ENCODE measurements at regions not wholly inside any gene's neighbourhood (a gene's known extent, or its start where the extent isn't known, plus 50 kb on each side); places are given as distances from the start of the nearest gene placed in this dataset.

DNA sequence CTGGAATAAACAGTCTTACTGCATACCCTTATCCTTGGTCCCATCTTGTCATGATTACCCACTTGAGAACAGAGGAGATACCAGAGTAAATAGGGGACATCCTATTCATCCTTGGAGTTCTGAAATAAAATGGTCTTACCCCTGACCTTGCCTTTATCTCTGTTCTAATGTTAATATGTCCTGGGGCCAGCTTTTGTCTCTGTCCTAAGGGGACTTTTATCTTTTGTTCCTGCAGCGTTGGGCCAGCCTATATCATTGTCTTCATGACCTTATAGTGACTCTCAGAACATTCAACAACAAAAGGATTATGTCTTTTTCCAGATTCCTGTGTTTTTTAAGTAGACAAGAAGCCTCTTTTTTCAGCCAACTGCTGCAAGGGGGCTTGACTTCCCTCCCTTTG lies 1057.5 kb downstream of the LRFN5 start:
- Histone ChIP-seq H3K36me3 (ENCODE audit: control insufficient read depth in 2 of 2, insufficient read depth in 1 of 2, low read length in 2 of 2) (no peaks in the 10 kb centered on the region), H3K9me3 (ENCODE audit: control insufficient read depth, insufficient read depth, low read depth, low read length) (no peaks in the 10 kb centered on the region), H3K4me3 (ENCODE audit: low read depth, low read length) (no peak overlapping the region), H3K27ac (ENCODE audit: extremely low read depth, low read depth, low read length) (no peak overlapping the region), H3K4me1 (ENCODE audit: control insufficient read depth, insufficient read depth, low read length) (no peaks in the 10 kb centered on the region)
- ChIA-PET POLR2A (no interaction called here), CTCF (no interaction called here)
- TF ChIP-seq HOXA7 (CRISPR knock-in tag; IDR thresholded peaks at IDR 0.05; ENCODE audit: borderline replicate concordance), result no peak
- no peak for TF ChIP-seq ZNF23 (tag by site-specific recombination; IDR thresholded peaks at IDR 0.05; ENCODE audit: borderline replicate concordance)
- TF ChIP-seq, protein P1, sequence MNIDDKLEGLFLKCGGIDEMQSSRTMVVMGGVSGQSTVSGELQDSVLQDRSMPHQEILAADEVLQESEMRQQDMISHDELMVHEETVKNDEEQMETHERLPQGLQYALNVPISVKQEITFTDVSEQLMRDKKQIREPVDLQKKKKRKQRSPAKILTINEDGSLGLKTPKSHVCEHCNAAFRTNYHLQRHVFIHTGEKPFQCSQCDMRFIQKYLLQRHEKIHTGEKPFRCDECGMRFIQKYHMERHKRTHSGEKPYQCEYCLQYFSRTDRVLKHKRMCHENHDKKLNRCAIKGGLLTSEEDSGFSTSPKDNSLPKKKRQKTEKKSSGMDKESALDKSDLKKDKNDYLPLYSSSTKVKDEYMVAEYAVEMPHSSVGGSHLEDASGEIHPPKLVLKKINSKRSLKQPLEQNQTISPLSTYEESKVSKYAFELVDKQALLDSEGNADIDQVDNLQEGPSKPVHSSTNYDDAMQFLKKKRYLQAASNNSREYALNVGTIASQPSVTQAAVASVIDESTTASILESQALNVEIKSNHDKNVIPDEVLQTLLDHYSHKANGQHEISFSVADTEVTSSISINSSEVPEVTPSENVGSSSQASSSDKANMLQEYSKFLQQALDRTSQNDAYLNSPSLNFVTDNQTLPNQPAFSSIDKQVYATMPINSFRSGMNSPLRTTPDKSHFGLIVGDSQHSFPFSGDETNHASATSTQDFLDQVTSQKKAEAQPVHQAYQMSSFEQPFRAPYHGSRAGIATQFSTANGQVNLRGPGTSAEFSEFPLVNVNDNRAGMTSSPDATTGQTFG (tag by site-specific recombination; IDR thresholded peaks at IDR 0.05; ENCODE audit: borderline replicate concordance), result no peak
- TF ChIP-seq ZNF24 (tag by site-specific recombination; IDR thresholded peaks at IDR 0.05), result no peak
- TF ChIP-seq REPIN1 (tag by site-specific recombination; IDR thresholded peaks at IDR 0.05; ENCODE audit: low read depth), result no peak
- no peak for TF ChIP-seq ZNF776 (tag by site-specific recombination; IDR thresholded peaks at IDR 0.05; ENCODE audit: borderline replicate concordance)
- no peak for TF ChIP-seq ZNF529 (tag by site-specific recombination; IDR thresholded peaks at IDR 0.05; ENCODE audit: insufficient replicate concordance)
- TF ChIP-seq ZNF140 (tag by site-specific recombination; IDR thresholded peaks at IDR 0.05), result no peak
- no peak for TF ChIP-seq ZNF155 (tag by site-specific recombination; IDR thresholded peaks at IDR 0.05)
- no peak for TF ChIP-seq GLIS1 (tag by site-specific recombination; IDR thresholded peaks at IDR 0.05)
- no peak for TF ChIP-seq ZNF202 (tag by site-specific recombination; IDR thresholded peaks at IDR 0.05; ENCODE audit: borderline replicate concordance)

DNA sequence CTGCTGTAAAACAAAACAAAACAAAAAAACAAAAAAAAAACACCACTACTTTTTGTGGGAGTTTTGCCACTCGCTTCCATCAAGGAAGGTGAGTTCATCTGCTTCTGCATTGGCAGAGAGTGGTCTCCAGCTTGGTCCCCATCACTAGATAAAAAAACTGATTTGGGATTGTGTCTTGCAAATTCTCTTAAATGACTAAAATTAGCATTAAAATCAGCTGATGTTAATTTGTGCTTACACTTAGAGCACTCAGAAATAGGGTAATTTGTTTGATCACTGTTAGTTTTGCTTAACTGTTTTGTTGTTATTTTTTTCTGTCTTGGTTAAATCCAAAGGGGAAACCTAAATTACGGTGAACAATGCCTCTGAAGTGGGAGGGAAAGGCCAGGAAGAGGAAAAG lies 1048.0 kb downstream of the LRFN5 start:
- Histone ChIP-seq H3K36me3 (ENCODE audit: control insufficient read depth in 2 of 2, insufficient read depth in 1 of 2, low read length in 2 of 2) (no peaks in the 10 kb centered on the region), H3K9me3 (ENCODE audit: control insufficient read depth, insufficient read depth, low read depth, low read length) (no peaks in the 10 kb centered on the region), H3K27ac (ENCODE audit: extremely low read depth, low read depth, low read length) (no peak overlapping the region), H3K4me1 (ENCODE audit: control insufficient read depth, insufficient read depth, low read length) (no peaks in the 10 kb centered on the region), H3K4me3 (ENCODE audit: low read depth, low read length) (no peak overlapping the region)
- TF ChIP-seq, protein P2, sequence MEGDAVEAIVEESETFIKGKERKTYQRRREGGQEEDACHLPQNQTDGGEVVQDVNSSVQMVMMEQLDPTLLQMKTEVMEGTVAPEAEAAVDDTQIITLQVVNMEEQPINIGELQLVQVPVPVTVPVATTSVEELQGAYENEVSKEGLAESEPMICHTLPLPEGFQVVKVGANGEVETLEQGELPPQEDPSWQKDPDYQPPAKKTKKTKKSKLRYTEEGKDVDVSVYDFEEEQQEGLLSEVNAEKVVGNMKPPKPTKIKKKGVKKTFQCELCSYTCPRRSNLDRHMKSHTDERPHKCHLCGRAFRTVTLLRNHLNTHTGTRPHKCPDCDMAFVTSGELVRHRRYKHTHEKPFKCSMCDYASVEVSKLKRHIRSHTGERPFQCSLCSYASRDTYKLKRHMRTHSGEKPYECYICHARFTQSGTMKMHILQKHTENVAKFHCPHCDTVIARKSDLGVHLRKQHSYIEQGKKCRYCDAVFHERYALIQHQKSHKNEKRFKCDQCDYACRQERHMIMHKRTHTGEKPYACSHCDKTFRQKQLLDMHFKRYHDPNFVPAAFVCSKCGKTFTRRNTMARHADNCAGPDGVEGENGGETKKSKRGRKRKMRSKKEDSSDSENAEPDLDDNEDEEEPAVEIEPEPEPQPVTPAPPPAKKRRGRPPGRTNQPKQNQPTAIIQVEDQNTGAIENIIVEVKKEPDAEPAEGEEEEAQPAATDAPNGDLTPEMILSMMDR (tag by site-specific recombination; IDR thresholded peaks at IDR 0.05), result no peak
- no peak for TF ChIP-seq ZNF501 (tag by site-specific recombination; IDR thresholded peaks at IDR 0.05)
- TF ChIP-seq, protein P3, sequence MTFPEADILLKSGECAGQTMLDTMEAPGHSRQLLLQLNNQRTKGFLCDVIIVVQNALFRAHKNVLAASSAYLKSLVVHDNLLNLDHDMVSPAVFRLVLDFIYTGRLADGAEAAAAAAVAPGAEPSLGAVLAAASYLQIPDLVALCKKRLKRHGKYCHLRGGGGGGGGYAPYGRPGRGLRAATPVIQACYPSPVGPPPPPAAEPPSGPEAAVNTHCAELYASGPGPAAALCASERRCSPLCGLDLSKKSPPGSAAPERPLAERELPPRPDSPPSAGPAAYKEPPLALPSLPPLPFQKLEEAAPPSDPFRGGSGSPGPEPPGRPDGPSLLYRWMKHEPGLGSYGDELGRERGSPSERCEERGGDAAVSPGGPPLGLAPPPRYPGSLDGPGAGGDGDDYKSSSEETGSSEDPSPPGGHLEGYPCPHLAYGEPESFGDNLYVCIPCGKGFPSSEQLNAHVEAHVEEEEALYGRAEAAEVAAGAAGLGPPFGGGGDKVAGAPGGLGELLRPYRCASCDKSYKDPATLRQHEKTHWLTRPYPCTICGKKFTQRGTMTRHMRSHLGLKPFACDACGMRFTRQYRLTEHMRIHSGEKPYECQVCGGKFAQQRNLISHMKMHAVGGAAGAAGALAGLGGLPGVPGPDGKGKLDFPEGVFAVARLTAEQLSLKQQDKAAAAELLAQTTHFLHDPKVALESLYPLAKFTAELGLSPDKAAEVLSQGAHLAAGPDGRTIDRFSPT (tag by site-specific recombination; IDR thresholded peaks at IDR 0.05), result no peak
- POLR2A ChIA-PET, result no interaction called here
- CTCF ChIA-PET, result no interaction called here

DNA sequence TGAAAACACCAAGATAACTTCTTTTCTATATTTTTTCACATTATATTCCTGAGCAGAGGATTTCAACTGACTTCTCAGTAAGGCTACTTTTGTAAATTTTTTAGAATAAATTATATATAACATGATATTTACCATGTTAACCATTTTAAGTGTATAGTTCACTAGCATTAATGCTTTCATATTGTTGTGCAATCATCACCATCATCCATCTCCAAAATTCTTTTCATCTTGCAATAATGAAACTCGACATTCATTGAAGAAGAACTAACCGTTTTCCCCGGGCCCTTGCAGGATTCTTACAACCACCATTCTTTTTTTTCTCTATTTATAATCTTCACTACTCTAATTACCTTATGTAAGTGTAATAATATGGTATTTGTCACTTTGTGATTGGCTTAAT lies 1036.1 kb downstream of the LRFN5 start:
- H3K4me3 ChIP-seq (ENCODE audit: low read depth, low read length), result no peak overlapping the region
- CTCF ChIA-PET, result no interaction called here
- POLR2A ChIA-PET, result no interaction called here
- no peaks in the 10 kb centered on the region for H3K36me3 ChIP-seq (ENCODE audit: control insufficient read depth in 2 of 2, insufficient read depth in 1 of 2, low read length in 2 of 2)
- no peak overlapping the region for H3K27ac ChIP-seq (ENCODE audit: extremely low read depth, low read depth, low read length)
- H3K9me3 ChIP-seq (ENCODE audit: control insufficient read depth, insufficient read depth, low read depth, low read length), result no peaks in the 10 kb centered on the region
- H3K4me1 ChIP-seq (ENCODE audit: control insufficient read depth, insufficient read depth, low read length), result no peaks in the 10 kb centered on the region
- TF ChIP-seq ZNF777 (tag by site-specific recombination; IDR thresholded peaks at IDR 0.05; ENCODE audit: borderline replicate concordance), result no peak
- TF ChIP-seq ZNF776 (tag by site-specific recombination; IDR thresholded peaks at IDR 0.05; ENCODE audit: borderline replicate concordance), result no peak
- no peak for TF ChIP-seq ZNF211 (tag by site-specific recombination; IDR thresholded peaks at IDR 0.05; ENCODE audit: low read depth)
- TF ChIP-seq, protein P4, sequence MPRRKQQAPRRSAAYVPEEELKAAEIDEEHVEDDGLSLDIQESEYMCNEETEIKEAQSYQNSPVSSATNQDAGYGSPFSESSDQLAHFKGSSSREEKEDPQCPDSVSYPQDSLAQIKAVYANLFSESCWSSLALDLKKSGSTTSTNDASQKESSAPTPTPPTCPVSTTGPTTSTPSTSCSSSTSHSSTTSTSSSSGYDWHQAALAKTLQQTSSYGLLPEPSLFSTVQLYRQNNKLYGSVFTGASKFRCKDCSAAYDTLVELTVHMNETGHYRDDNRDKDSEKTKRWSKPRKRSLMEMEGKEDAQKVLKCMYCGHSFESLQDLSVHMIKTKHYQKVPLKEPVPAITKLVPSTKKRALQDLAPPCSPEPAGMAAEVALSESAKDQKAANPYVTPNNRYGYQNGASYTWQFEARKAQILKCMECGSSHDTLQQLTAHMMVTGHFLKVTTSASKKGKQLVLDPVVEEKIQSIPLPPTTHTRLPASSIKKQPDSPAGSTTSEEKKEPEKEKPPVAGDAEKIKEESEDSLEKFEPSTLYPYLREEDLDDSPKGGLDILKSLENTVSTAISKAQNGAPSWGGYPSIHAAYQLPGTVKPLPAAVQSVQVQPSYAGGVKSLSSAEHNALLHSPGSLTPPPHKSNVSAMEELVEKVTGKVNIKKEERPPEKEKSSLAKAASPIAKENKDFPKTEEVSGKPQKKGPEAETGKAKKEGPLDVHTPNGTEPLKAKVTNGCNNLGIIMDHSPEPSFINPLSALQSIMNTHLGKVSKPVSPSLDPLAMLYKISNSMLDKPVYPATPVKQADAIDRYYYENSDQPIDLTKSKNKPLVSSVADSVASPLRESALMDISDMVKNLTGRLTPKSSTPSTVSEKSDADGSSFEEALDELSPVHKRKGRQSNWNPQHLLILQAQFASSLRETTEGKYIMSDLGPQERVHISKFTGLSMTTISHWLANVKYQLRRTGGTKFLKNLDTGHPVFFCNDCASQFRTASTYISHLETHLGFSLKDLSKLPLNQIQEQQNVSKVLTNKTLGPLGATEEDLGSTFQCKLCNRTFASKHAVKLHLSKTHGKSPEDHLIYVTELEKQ (tag by site-specific recombination; IDR thresholded peaks at IDR 0.05; ENCODE audit: borderline replicate concordance), result no peak
- no peak for TF ChIP-seq ZNF610 (tag by site-specific recombination; IDR thresholded peaks at IDR 0.05; ENCODE audit: borderline replicate concordance)
- no peak for TF ChIP-seq ZNF140 (tag by site-specific recombination; IDR thresholded peaks at IDR 0.05)
- TF ChIP-seq ZNF768 (tag by site-specific recombination; IDR thresholded peaks at IDR 0.05), result no peak

Measured in HEK293 (cell line).